ENCODE measurements at regions not wholly inside any gene's neighbourhood (a gene's known extent, or its start where the extent isn't known, plus 50 kb on each side); places are given as distances from the start of the nearest gene placed in this dataset.

- intact Hi-C loops (cut with micrococcal nuclease) = no loop called here
- Mint-ChIP-seq H3K4me1 (ENCODE audit: low read depth) (no peaks in the 10 kb centered on the region), H3K4me3 (no peak overlapping the region), H3K27ac (no peak overlapping the region), H3K36me3 (ENCODE audit: low read depth) (no peaks in the 10 kb centered on the region), H3K27me3 (no peaks in the 10 kb centered on the region), H3K9me3 (peaks cover 11% of the 10 kb centered on the region)
- ChIA-PET POLR2A (no interaction called here), CTCF (no interaction called here)
- DNase-seq = no peak
- no peak for ATAC-seq
- TF ChIP-seq CTCF (IDR thresholded peaks at IDR 0.05) = no peak
These were observed 208.9 kb upstream of the ARHGEF9 start for GRCh38 chrX:63993936-63994335.

- H3K4me3 Mint-ChIP-seq = no peak overlapping the region
- POLR2A ChIA-PET = no interaction called here
- no peak for TF ChIP-seq CTCF (IDR thresholded peaks at IDR 0.05)
- ATAC-seq (no peak), DNase-seq (no peak)
- no peaks in the 10 kb centered on the region for H3K4me1 Mint-ChIP-seq (ENCODE audit: low read depth)
- intact Hi-C loops (cut with micrococcal nuclease) = no loop called here
- peaks cover 4% of the 10 kb centered on the region for H3K9me3 Mint-ChIP-seq
- CTCF ChIA-PET = no interaction called here
- no peaks in the 10 kb centered on the region for H3K36me3 Mint-ChIP-seq (ENCODE audit: low read depth)
- no peak overlapping the region for H3K27ac Mint-ChIP-seq
- no peaks in the 10 kb centered on the region for H3K27me3 Mint-ChIP-seq
These were observed 200.9 kb upstream of the ARHGEF9 start for GRCh38 chrX:63985906-63986305.

- no peak overlapping the region for H3K4me3 Mint-ChIP-seq
- H3K27me3 Mint-ChIP-seq = no peaks in the 10 kb centered on the region
- H3K4me1 Mint-ChIP-seq (ENCODE audit: low read depth) = no peaks in the 10 kb centered on the region
- H3K36me3 Mint-ChIP-seq (ENCODE audit: low read depth) = peaks cover 1% of the 10 kb centered on the region
- ChIA-PET CTCF (no interaction called here), POLR2A (no interaction called here)
- intact Hi-C loops (cut with micrococcal nuclease) = no loop called here
- no peak for DNase-seq
- no peak for ATAC-seq
- peaks cover 10% of the 10 kb centered on the region for H3K9me3 Mint-ChIP-seq
- H3K27ac Mint-ChIP-seq = no peak overlapping the region
- TF ChIP-seq CTCF (IDR thresholded peaks at IDR 0.05) = no peak
These were observed 194.5 kb upstream of the ARHGEF9 start for GRCh38 chrX:63979480-63979879.

- DNase-seq = no peak
- CTCF ChIA-PET = no interaction called here
- no peak overlapping the region for H3K27ac Mint-ChIP-seq
- no peaks in the 10 kb centered on the region for H3K4me1 Mint-ChIP-seq (ENCODE audit: low read depth)
- intact Hi-C loops (cut with micrococcal nuclease) = no loop called here
- POLR2A ChIA-PET = no interaction called here
- no peak overlapping the region for H3K4me3 Mint-ChIP-seq
- ATAC-seq = no peak
- TF ChIP-seq CTCF (IDR thresholded peaks at IDR 0.05) = no peak
- H3K9me3 Mint-ChIP-seq = peaks cover 6% of the 10 kb centered on the region
- H3K36me3 Mint-ChIP-seq (ENCODE audit: low read depth) = no peaks in the 10 kb centered on the region
- H3K27me3 Mint-ChIP-seq = no peaks in the 10 kb centered on the region
These were observed 182.5 kb upstream of the ARHGEF9 start for GRCh38 chrX:63967551-63967950.

- no peaks in the 10 kb centered on the region for H3K27me3 Mint-ChIP-seq
- POLR2A ChIA-PET = no interaction called here
- ATAC-seq = no peak
- H3K27ac Mint-ChIP-seq = no peak overlapping the region
- no peak for TF ChIP-seq CTCF (IDR thresholded peaks at IDR 0.05)
- no peak for DNase-seq
- no peaks in the 10 kb centered on the region for H3K4me1 Mint-ChIP-seq (ENCODE audit: low read depth)
- H3K4me3 Mint-ChIP-seq = no peak overlapping the region
- intact Hi-C loops (cut with micrococcal nuclease) = no loop called here
- peaks cover 6% of the 10 kb centered on the region for H3K9me3 Mint-ChIP-seq
- CTCF ChIA-PET = no interaction called here
- peaks cover 2% of the 10 kb centered on the region for H3K36me3 Mint-ChIP-seq (ENCODE audit: low read depth)
These were observed 178.2 kb upstream of the ARHGEF9 start for GRCh38 chrX:63963095-63963784.

All from activated CD8-positive, alpha-beta T cell treated with anti-CD3 and anti-CD28 coated beads for 36 hours (primary cell).